LoVo (cell line): ENCODE measurements at regions not wholly inside any gene's neighbourhood (a gene's known extent, or its start where the extent isn't known, plus 50 kb on each side); places are given as distances from the start of the nearest gene placed in this dataset.
"Not testable (repeated sequence)": the region's sequence is repeated elsewhere in the genome, so short reads cannot be mapped to it uniquely, and the experiment has no call there.

Experiments used
- DNase-seq: peaks from one replicate; pipeline ENCODE4 v3.0.0-alpha.2; 2016; ENCODE audit warnings: low spot score

GRCh38 chr6:144477396-144477795, 192.3 kb downstream of the UTRN start:
- no peak for DNase-seq

GRCh38 chr6:144477856-144478255, 192.7 kb downstream of the UTRN start:
- no peak for DNase-seq

GRCh38 chr6:144478483-144478882, 193.3 kb downstream of the UTRN start:
- DNase-seq: no peak

GRCh38 chr6:144479991-144480390, 194.9 kb downstream of the UTRN start:
- no peak for DNase-seq

GRCh38 chr6:144480473-144480872, 195.3 kb downstream of the UTRN start:
- no peak for DNase-seq

- no peak for DNase-seq
These were observed 196.4 kb downstream of the UTRN start for GRCh38 chr6:144481527-144481926.

- DNase-seq: peak; percentile 78
These were observed 197.0 kb downstream of the UTRN start for GRCh38 chr6:144482142-144482541.

GRCh38 chr6:144485531-144485930, 200.4 kb downstream of the UTRN start:
- no peak for DNase-seq

GRCh38 chr6:144488590-144488989, 203.5 kb downstream of the UTRN start:
- DNase-seq: no peak

- no peak for DNase-seq
These were observed 208.1 kb downstream of the UTRN start for GRCh38 chr6:144493035-144493910.

GRCh38 chr6:144495076-144495475, 209.9 kb downstream of the UTRN start:
- not testable (repeated sequence) for DNase-seq

GRCh38 chr6:144497650-144498049, 212.5 kb downstream of the UTRN start:
- no peak for DNase-seq

- DNase-seq: no peak
These were observed 215.8 kb downstream of the UTRN start for GRCh38 chr6:144500892-144501291.

GRCh38 chr6:144505214-144505613, 220.1 kb downstream of the UTRN start:
- DNase-seq: not testable (repeated sequence)

GRCh38 chr6:144506051-144506450, 220.9 kb downstream of the UTRN start:
- DNase-seq: not testable (repeated sequence)

- DNase-seq: not testable (repeated sequence)
These were observed 222.7 kb downstream of the UTRN start for GRCh38 chr6:144507772-144508312.

- DNase-seq: no peak
These were observed 225.7 kb downstream of the UTRN start for GRCh38 chr6:144510859-144511258.

GRCh38 chr6:144515761-144516160, 230.6 kb downstream of the UTRN start:
- DNase-seq: no peak

- no peak for DNase-seq
These were observed 234.3 kb downstream of the UTRN start for GRCh38 chr6:144519426-144519825.

- DNase-seq: no peak
These were observed 243.7 kb downstream of the UTRN start for GRCh38 chr6:144528743-144529425.

GRCh38 chr6:144530118-144530517, 245.0 kb downstream of the UTRN start:
- no peak for DNase-seq

GRCh38 chr6:144532238-144532637, 247.1 kb downstream of the UTRN start:
- not testable (repeated sequence) for DNase-seq

GRCh38 chr6:144534180-144534579, 249.0 kb downstream of the UTRN start:
- no peak for DNase-seq
